ENCODE measurements at regions not wholly inside any gene's neighbourhood (a gene's known extent, or its start where the extent isn't known, plus 50 kb on each side); places are given as distances from the start of the nearest gene placed in this dataset.

GRCh38 chr5:8396246-8396645 lies 527.3 kb downstream of the MTRR start:
- H3K27me3 Mint-ChIP-seq (ENCODE audit: insufficient read depth, unreplicated experiment): peaks cover 3% of the 10 kb centered on the region
- BruUV-seq (replicated peaks): no TSS peak
- no peak overlapping the region for H3K4me3 Mint-ChIP-seq (ENCODE audit: unreplicated experiment)
- Histone ChIP-seq H3K4me3 (ENCODE audit: low read depth, low read length) (no peak overlapping the region), H3K4me1 (no peaks in the 10 kb centered on the region), H3K36me3 (ENCODE audit: control insufficient read depth, insufficient read depth, low read length) (no peaks in the 10 kb centered on the region), H3K9me3 (no peaks in the 10 kb centered on the region), H3K27me3 (replicated peaks; ENCODE audit: control insufficient read depth, insufficient read depth, low read length) (no peaks in the 10 kb centered on the region)
- H3K9me3 Mint-ChIP-seq (ENCODE audit: unreplicated experiment): no peaks in the 10 kb centered on the region
- no peak overlapping the region for H3K27ac Mint-ChIP-seq (ENCODE audit: unreplicated experiment)
- no peaks in the 10 kb centered on the region for H3K4me1 Mint-ChIP-seq (ENCODE audit: low read depth, unreplicated experiment)
- no peaks in the 10 kb centered on the region for H3K36me3 Mint-ChIP-seq (ENCODE audit: insufficient read depth, unreplicated experiment)
- intact Hi-C loops (cut with micrococcal nuclease; ENCODE audit: unreplicated experiment): no loop called here
- ChIA-PET POLR2A (no interaction called here), CTCF (no interaction called here)
- TF ChIP-seq, protein P1, sequence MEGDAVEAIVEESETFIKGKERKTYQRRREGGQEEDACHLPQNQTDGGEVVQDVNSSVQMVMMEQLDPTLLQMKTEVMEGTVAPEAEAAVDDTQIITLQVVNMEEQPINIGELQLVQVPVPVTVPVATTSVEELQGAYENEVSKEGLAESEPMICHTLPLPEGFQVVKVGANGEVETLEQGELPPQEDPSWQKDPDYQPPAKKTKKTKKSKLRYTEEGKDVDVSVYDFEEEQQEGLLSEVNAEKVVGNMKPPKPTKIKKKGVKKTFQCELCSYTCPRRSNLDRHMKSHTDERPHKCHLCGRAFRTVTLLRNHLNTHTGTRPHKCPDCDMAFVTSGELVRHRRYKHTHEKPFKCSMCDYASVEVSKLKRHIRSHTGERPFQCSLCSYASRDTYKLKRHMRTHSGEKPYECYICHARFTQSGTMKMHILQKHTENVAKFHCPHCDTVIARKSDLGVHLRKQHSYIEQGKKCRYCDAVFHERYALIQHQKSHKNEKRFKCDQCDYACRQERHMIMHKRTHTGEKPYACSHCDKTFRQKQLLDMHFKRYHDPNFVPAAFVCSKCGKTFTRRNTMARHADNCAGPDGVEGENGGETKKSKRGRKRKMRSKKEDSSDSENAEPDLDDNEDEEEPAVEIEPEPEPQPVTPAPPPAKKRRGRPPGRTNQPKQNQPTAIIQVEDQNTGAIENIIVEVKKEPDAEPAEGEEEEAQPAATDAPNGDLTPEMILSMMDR (IDR thresholded peaks at IDR 0.05; ENCODE audit: insufficient read depth in 1 of 2, low read depth in 1 of 2, low read length in 1 of 2, severe bottlenecking in 1 of 2, unreplicated experiment in 1 of 2): no peak
- no peak for DNase-seq

DNA sequence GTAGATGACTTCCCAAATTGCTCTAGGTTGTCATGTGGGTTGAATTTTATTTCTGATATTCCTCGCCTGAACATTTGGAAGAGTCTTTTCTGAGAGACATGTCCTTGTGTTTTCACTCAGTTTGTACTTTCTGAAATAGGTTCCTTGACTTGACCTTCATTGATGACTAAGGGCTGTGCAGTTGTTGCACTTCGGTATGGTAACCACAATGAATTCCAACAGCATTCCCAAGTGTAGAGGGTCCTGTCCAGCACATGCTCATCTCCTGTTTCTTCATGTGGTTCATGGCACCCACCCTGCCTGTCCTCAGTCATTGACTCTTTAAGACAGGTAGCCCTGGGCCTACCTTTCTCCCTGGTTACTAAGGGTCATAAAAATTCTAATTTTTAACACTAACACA lies 527.8 kb downstream of the MTRR start:
- H3K36me3 ChIP-seq (ENCODE audit: control insufficient read depth, insufficient read depth, low read length): no peaks in the 10 kb centered on the region
- TF ChIP-seq, protein P1 (IDR thresholded peaks at IDR 0.05; ENCODE audit: insufficient read depth in 1 of 2, low read depth in 1 of 2, low read length in 1 of 2, severe bottlenecking in 1 of 2, unreplicated experiment in 1 of 2): no peak
- Mint-ChIP-seq H3K36me3 (ENCODE audit: insufficient read depth, unreplicated experiment) (no peaks in the 10 kb centered on the region), H3K9me3 (ENCODE audit: unreplicated experiment) (no peaks in the 10 kb centered on the region), H3K4me1 (ENCODE audit: low read depth, unreplicated experiment) (no peaks in the 10 kb centered on the region), H3K27me3 (ENCODE audit: insufficient read depth, unreplicated experiment) (peaks cover 6% of the 10 kb centered on the region), H3K27ac (ENCODE audit: unreplicated experiment) (no peak overlapping the region), H3K4me3 (ENCODE audit: unreplicated experiment) (no peak overlapping the region)
- intact Hi-C loops (cut with micrococcal nuclease; ENCODE audit: unreplicated experiment): no loop called here
- H3K4me1 ChIP-seq: no peaks in the 10 kb centered on the region
- CTCF ChIA-PET: no interaction called here
- no peak for DNase-seq
- no peaks in the 10 kb centered on the region for H3K27me3 ChIP-seq (replicated peaks; ENCODE audit: control insufficient read depth, insufficient read depth, low read length)
- no TSS peak for BruUV-seq (replicated peaks)
- H3K4me3 ChIP-seq (ENCODE audit: low read depth, low read length): no peak overlapping the region
- POLR2A ChIA-PET: no interaction called here
- no peaks in the 10 kb centered on the region for H3K9me3 ChIP-seq

DNA sequence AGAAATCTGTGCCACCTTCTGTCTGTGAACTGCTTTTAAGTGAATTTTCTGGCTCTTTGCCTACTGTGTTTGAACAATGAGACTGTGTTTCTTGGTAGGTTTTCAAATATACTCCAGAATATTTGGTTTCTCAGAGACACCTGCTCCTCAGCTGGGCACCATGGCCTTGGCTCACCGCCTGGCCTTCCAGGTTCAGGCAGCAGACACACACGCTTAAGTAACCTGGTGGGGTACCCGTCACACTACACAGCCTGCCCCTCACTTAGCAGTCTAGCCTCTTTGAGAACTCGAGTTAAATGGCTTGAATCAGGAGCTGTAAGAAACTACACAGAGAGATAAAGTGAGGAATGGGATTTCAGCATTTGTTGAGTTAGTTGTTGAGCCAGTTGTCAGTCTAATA lies 530.5 kb downstream of the MTRR start:
- Histone ChIP-seq H3K4me1 (no peaks in the 10 kb centered on the region), H3K36me3 (ENCODE audit: control insufficient read depth, insufficient read depth, low read length) (no peaks in the 10 kb centered on the region), H3K4me3 (ENCODE audit: low read depth, low read length) (no peak overlapping the region), H3K27me3 (replicated peaks; ENCODE audit: control insufficient read depth, insufficient read depth, low read length) (no peaks in the 10 kb centered on the region), H3K9me3 (no peaks in the 10 kb centered on the region)
- Mint-ChIP-seq H3K36me3 (ENCODE audit: insufficient read depth, unreplicated experiment) (no peaks in the 10 kb centered on the region), H3K27ac (ENCODE audit: unreplicated experiment) (no peak overlapping the region), H3K9me3 (ENCODE audit: unreplicated experiment) (no peaks in the 10 kb centered on the region), H3K4me3 (ENCODE audit: unreplicated experiment) (no peak overlapping the region), H3K4me1 (ENCODE audit: low read depth, unreplicated experiment) (no peaks in the 10 kb centered on the region), H3K27me3 (ENCODE audit: insufficient read depth, unreplicated experiment) (peaks cover 6% of the 10 kb centered on the region)
- intact Hi-C loops (cut with micrococcal nuclease; ENCODE audit: unreplicated experiment): no loop called here
- ChIA-PET CTCF (no interaction called here), POLR2A (no interaction called here)
- no TSS peak for BruUV-seq (replicated peaks)
- TF ChIP-seq, protein P1 (IDR thresholded peaks at IDR 0.05; ENCODE audit: insufficient read depth in 1 of 2, low read depth in 1 of 2, low read length in 1 of 2, severe bottlenecking in 1 of 2, unreplicated experiment in 1 of 2): no peak
- no peak for DNase-seq

Data from Caco-2 (cell line).